Sigmoid colon (tissue), 4 donors: ENCODE measurements at regions not wholly inside any gene's neighbourhood (a gene's known extent, or its start where the extent isn't known, plus 50 kb on each side); places are given as distances from the start of the nearest gene placed in this dataset.

Experiments used
- CTCF ChIP-seq, 4 experiments: fragments of 450-650 bp in 3 of 4; fragments of 200-600 bp in 1 of 4; IDR thresholded peaks; one replicate each; pipeline ENCODE4 v1.5.1; 2016 to 2019; ENCODE audit warnings: antibody characterized with exemption in 4 of 4, mild to moderate bottlenecking in 3 of 4, moderate library complexity in 2 of 4
- POLR2AphosphoS5 ChIP-seq, 4 donors: sonication (generic); formaldehyde crosslinking; IDR thresholded peaks; one replicate each; pipeline ENCODE4 v1.6.1; 2017; ENCODE audit warnings: antibody characterized with exemption in 4 of 4

- TF ChIP-seq CTCF (IDR thresholded peaks at IDR 0.05) (no peak), POLR2AphosphoS5 (IDR thresholded peaks at IDR 0.05) (no peak)
These were observed 183.6 kb upstream of the TLE3 start for GRCh38 chr15:70281261-70281810.
